Neuronal stem cell (in vitro differentiated cells): ENCODE measurements at regions not wholly inside any gene's neighbourhood (a gene's known extent, or its start where the extent isn't known, plus 50 kb on each side); places are given as distances from the start of the nearest gene placed in this dataset.

ENCODE experiments used
- DNase-seq: peaks from one replicate; pipeline ENCODE4 v3.0.0-alpha.2; 2013; ENCODE audit warnings: low spot score
- H2AFZ ChIP-seq: one replicate; pipeline ENCODE4 v1.6.1; 2013; ENCODE audit warnings: mild to moderate bottlenecking, low read length, inconsistent platforms
- H2AK5ac ChIP-seq: 2 replicates; pipeline ENCODE4 v1.6.1; 2013; ENCODE audit warnings: low read depth, mild to moderate bottlenecking, inconsistent platforms, low read length, moderate library complexity, mixed read lengths
- H2BK120ac ChIP-seq: 2 replicates; pipeline ENCODE4 v1.6.1; 2013; ENCODE audit warnings: low read depth, mild to moderate bottlenecking, inconsistent platforms, low read length, moderate library complexity, mixed read lengths
- H2BK12ac ChIP-seq: one replicate; pipeline ENCODE4 v1.6.1; 2013; ENCODE audit warnings: low read length, inconsistent platforms
- H2BK15ac ChIP-seq: 2 replicates; pipeline ENCODE4 v1.6.1; 2013; ENCODE audit warnings: mild to moderate bottlenecking, low read length, inconsistent platforms, mixed read lengths
- H2BK5ac ChIP-seq: one replicate; pipeline ENCODE4 v1.6.1; 2013; ENCODE audit warnings: inconsistent platforms, mild to moderate bottlenecking, low read length, moderate library complexity
- H3K14ac ChIP-seq: one replicate; pipeline ENCODE4 v1.6.1; 2013; ENCODE audit warnings: low read length, inconsistent platforms
- H3K18ac ChIP-seq: 2 replicates; pipeline ENCODE4 v1.6.1; 2013; ENCODE audit warnings: low read length, inconsistent platforms
- H3K23ac ChIP-seq: 2 replicates; pipeline ENCODE4 v1.6.1; 2013; ENCODE audit warnings: low read depth, mild to moderate bottlenecking, mixed read lengths, low read length, inconsistent platforms; ENCODE audit not compliant: poor library complexity
- H3K27ac ChIP-seq: replicated peaks from 3 replicates; pipeline ENCODE4 v1.5.1; 2013; ENCODE audit warnings: low read length, inconsistent platforms
- H3K27me3 ChIP-seq, 3 experiments: 2 replicates each; pipeline ENCODE4 v1.6.1; 2013; ENCODE audit warnings: low read length in 3 of 3, mild to moderate bottlenecking in 2 of 3, inconsistent platforms in 1 of 3, low read depth in 1 of 3, mixed read lengths in 1 of 3, moderate library complexity in 1 of 3; ENCODE audit not compliant: control insufficient read depth in 3 of 3, insufficient read depth in 3 of 3
- H3K36me3 ChIP-seq, 2 donors: replicated peaks in 1 of 2; 2 replicates each; pipeline ENCODE4 v1.6.1; 2013; ENCODE audit warnings: low read length in 2 of 2; ENCODE audit not compliant: control insufficient read depth in 2 of 2, insufficient read depth in 2 of 2
- H3K4ac ChIP-seq: 2 replicates; pipeline ENCODE4 v1.6.1; 2013; ENCODE audit warnings: inconsistent platforms, mild to moderate bottlenecking, low read length, moderate library complexity
- H3K4me1 ChIP-seq, 2 donors: 1 replicate in 1 of 2; 2 replicates in 1 of 2; pipeline ENCODE4 v1.6.1; 2013; ENCODE audit warnings: low read length in 2 of 2, low read depth in 1 of 2; ENCODE audit not compliant: control insufficient read depth in 2 of 2, insufficient read depth in 1 of 2
- H3K4me2 ChIP-seq: one replicate; pipeline ENCODE4 v1.6.1; 2013; ENCODE audit warnings: mild to moderate bottlenecking, low read length, inconsistent platforms; ENCODE audit not compliant: insufficient read depth, poor library complexity, severe bottlenecking
- H3K4me3 ChIP-seq, 2 donors: 2 replicates each; pipeline ENCODE4 v1.5.1; 2013; ENCODE audit warnings: low read length in 2 of 2, mild to moderate bottlenecking in 2 of 2, inconsistent platforms in 1 of 2, moderate library complexity in 1 of 2
- H3K79me1 ChIP-seq: one replicate; pipeline ENCODE4 v1.6.1; 2013; ENCODE audit warnings: low read depth, mild to moderate bottlenecking, inconsistent platforms, low read length, moderate library complexity
- H3K9ac ChIP-seq: one replicate; pipeline ENCODE4 v1.6.1; 2013; ENCODE audit warnings: mild to moderate bottlenecking, low read depth, low read length, inconsistent platforms; ENCODE audit not compliant: poor library complexity
- H3K9me3 ChIP-seq, 2 donors: replicated peaks in 1 of 2; 2 replicates each; pipeline versions ENCODE3 to v1.6.1; 2013; ENCODE audit warnings: low read length in 2 of 2, mild to moderate bottlenecking in 2 of 2, inconsistent platforms in 1 of 2, low read depth in 1 of 2, mixed read lengths in 1 of 2, moderate library complexity in 1 of 2; ENCODE audit not compliant: control insufficient read depth in 2 of 2, insufficient read depth in 1 of 2
- H4K8ac ChIP-seq: one replicate; pipeline ENCODE4 v1.6.1; 2013; ENCODE audit warnings: low read depth, mild to moderate bottlenecking, inconsistent platforms, low read length, moderate library complexity
- H4K91ac ChIP-seq: one replicate; pipeline ENCODE4 v1.6.1; 2013; ENCODE audit warnings: low read length, low read depth, mild to moderate bottlenecking, inconsistent platforms; ENCODE audit not compliant: poor library complexity
- WGBS, 2 donors: extraction: QIAGEN DNeasy Blood & Tissue Kit; methylation state at CpG; one replicate each; pipeline ENCODE4 v1.1.7; 2013; ENCODE audit warnings: missing lambda C conversion rate in 2 of 2, mixed read lengths in 1 of 2; ENCODE audit not compliant: insufficient read length in 2 of 2, insufficient replicate concordance in 1 of 2; ENCODE audit errors: extremely low coverage in 2 of 2; 5-methylcytosine and 5-hydroxymethylcytosine counted together

- Histone ChIP-seq H3K9me3 (no peaks in the 10 kb centered on the region), H4K91ac (no peak overlapping the region), H3K14ac (no peak overlapping the region), H3K18ac (no peak overlapping the region), H3K36me3 (no peaks in the 10 kb centered on the region), H3K9ac (no peak overlapping the region), H2BK15ac (no peak overlapping the region), H3K4me3 (no peak overlapping the region), H3K79me1 (no peaks in the 10 kb centered on the region), H2BK5ac (no peak overlapping the region), H3K27ac (no peak overlapping the region), H3K4me1 (no peaks in the 10 kb centered on the region), H3K4ac (no peak overlapping the region), H2BK12ac (no peak overlapping the region), H2AK5ac (no peak overlapping the region), H3K4me2 (no peak overlapping the region), H2AFZ (no peak overlapping the region), H3K27me3 (no peaks in the 10 kb centered on the region), H4K8ac (no peak overlapping the region), H3K23ac (no peak overlapping the region), H2BK120ac (no peak overlapping the region)
- WGBS, 2 donors = no CpG with 5 or more reads among the region's 3 CpGs
- no peak for DNase-seq
Observed at GRCh38 chr3:156010829-156011228, 109.5 kb upstream of the KCNAB1 start.

GRCh38 chr3:156014489-156014888, 105.9 kb upstream of the KCNAB1 start:
- Histone ChIP-seq H3K9me3 (no peaks in the 10 kb centered on the region), H3K14ac (no peak overlapping the region), H3K36me3 (no peaks in the 10 kb centered on the region), H3K79me1 (no peaks in the 10 kb centered on the region), H3K27ac (no peak overlapping the region), H2BK12ac (no peak overlapping the region), H3K4me2 (no peak overlapping the region), H3K4ac (no peak overlapping the region), H2BK5ac (no peak overlapping the region), H2AK5ac (no peak overlapping the region), H2AFZ (no peak overlapping the region), H2BK15ac (no peak overlapping the region), H3K18ac (no peak overlapping the region), H3K4me3 (no peak overlapping the region), H3K4me1 (peaks cover 2 to 5% of the 10 kb centered on the region in 2 donors), H3K9ac (no peak overlapping the region), H3K23ac (no peak overlapping the region), H4K91ac (no peak overlapping the region), H2BK120ac (no peak overlapping the region), H4K8ac (no peak overlapping the region), H3K27me3 (no peaks in the 10 kb centered on the region)
- no CpG with 5 or more reads among the region's 4 CpGs for WGBS, 2 donors
- DNase-seq = no peak

DNA sequence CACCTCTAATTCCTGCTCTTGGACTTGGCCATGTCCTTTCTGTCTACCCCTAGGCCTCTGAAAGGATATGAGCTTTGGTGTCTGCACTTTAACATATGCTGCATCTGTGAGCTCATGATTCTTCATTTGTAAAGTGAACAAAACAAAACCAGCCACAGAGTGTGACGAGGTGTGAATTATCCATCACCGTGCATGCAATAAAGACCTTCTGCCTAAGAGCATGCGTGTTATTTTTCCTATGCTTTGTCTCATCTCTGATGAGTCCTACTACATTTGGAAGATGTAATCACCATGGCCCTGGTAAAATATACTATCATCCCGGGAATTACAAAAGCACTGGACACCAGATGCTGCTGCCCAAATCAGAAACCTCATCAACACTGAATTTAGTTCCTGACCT, 103.5 kb upstream of the KCNAB1 start:
- Histone ChIP-seq H2BK15ac (no peak overlapping the region), H3K27ac (no peak overlapping the region), H3K23ac (no peak overlapping the region), H2AK5ac (no peak overlapping the region), H3K4ac (no peak overlapping the region), H3K36me3 (no peaks in the 10 kb centered on the region), H2BK5ac (no peak overlapping the region), H3K4me1 (peaks cover 2 to 5% of the 10 kb centered on the region in 2 donors), H3K4me2 (no peak overlapping the region), H3K4me3 (no peak overlapping the region), H2BK120ac (no peak overlapping the region), H3K9ac (no peak overlapping the region), H3K79me1 (no peaks in the 10 kb centered on the region), H4K91ac (no peak overlapping the region), H3K14ac (no peak overlapping the region), H2AFZ (no peak overlapping the region), H3K27me3 (no peaks in the 10 kb centered on the region), H2BK12ac (no peak overlapping the region), H4K8ac (no peak overlapping the region), H3K18ac (no peak overlapping the region), H3K9me3 (no peaks in the 10 kb centered on the region)
- no CpG with 5 or more reads among the region's 4 CpGs for WGBS, 2 donors
- no peak for DNase-seq

DNA sequence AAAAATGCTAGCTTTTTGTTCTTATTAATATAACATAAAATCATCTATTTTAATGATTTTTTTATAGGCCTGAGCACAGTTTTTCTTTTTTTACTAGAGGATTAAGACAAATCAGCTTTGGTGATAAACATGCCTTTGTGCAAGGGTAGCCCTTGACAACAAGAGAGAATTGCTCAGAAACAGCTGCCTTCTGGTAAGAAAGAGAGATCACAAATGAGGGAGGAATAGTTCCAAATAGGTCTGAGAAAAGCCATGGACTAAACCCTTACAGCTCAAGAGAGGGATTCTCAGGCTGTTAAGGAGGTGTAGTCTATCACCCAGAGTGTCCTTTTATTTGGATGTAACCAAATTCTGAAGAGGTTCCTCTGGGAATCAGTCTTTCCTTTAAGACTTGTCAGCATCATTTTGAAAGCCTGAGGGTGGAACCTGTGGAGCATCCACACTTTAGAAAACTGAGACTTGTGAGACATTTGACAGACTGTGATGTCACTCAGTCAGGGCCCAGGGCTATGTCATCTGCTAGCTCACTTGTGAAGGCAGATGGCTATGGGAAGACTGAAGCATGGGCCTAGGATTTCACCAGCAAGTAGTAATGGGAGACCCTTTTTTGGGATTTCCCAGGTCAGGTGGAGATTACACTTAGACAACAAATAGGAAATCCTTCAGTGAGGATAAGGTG, 102.9 kb upstream of the KCNAB1 start:
- Histone ChIP-seq H3K18ac (no peak overlapping the region), H4K91ac (no peak overlapping the region), H3K4me3 (no peak overlapping the region), H3K4me2 (no peak overlapping the region), H2BK15ac (no peak overlapping the region), H3K4me1 (peaks cover 2 to 5% of the 10 kb centered on the region in 2 donors), H3K27me3 (no peaks in the 10 kb centered on the region), H3K4ac (no peak overlapping the region), H3K23ac (no peak overlapping the region), H4K8ac (no peak overlapping the region), H2AFZ (no peak overlapping the region), H2BK12ac (no peak overlapping the region), H2BK120ac (no peak overlapping the region), H3K27ac (peak overlapping the region; percentile 33), H3K14ac (no peak overlapping the region), H3K36me3 (no peaks in the 10 kb centered on the region), H3K9ac (no peak overlapping the region), H2BK5ac (no peak overlapping the region), H3K9me3 (no peaks in the 10 kb centered on the region), H3K79me1 (no peaks in the 10 kb centered on the region), H2AK5ac (no peak overlapping the region)
- DNase-seq = no peak
